H1 (cell line): ENCODE measurements at regions not wholly inside any gene's neighbourhood (a gene's known extent, or its start where the extent isn't known, plus 50 kb on each side); places are given as distances from the start of the nearest gene placed in this dataset.

Experiments
- CTCF ChIA-PET: fragments of 300-600 bp; sonication (Branson Sonifier 250); formaldehyde crosslinking; loops from one replicate; lab custom pipeline; 2021; ENCODE audit not compliant: partially characterized antibody; lab: Charles Lee
- POLR2A ChIA-PET: fragments of 300-600 bp; sonication (Branson Sonifier 250); formaldehyde crosslinking; loops from one replicate; lab custom pipeline; 2021; ENCODE audit warnings: inconsistent platforms; ENCODE audit not compliant: partially characterized antibody; lab: Charles Lee
- DNase-seq, 2 experiments: peaks; one replicate each; pipeline versions ENCODE4 v3.0.0 to v3.0.0-alpha.2; 2010 to 2022; ENCODE audit warnings: low spot score in 2 of 2, low read depth in 1 of 2, mixed read lengths in 1 of 2
- FAIRE-seq: peaks from 2 replicates; lab custom pipeline; 2011; peaks lifted over from hg19 to GRCh38; lab: Jason Lieb, UNC
- H2AFZ ChIP-seq: 2 replicates; pipeline ENCODE4 v1.8.1; 2012; ENCODE audit warnings: low read length, inconsistent platforms
- H2AK5ac ChIP-seq: 2 replicates; pipeline ENCODE4 v1.6.1; 2013; ENCODE audit warnings: low read depth, low read length
- H2BK120ac ChIP-seq: replicated peaks from 2 replicates; pipeline ENCODE3; 2013; ENCODE audit warnings: low read depth, low read length, inconsistent platforms
- H2BK12ac ChIP-seq: 2 replicates; pipeline ENCODE4 v1.6.1; 2013; ENCODE audit warnings: low read depth, low read length
- H2BK15ac ChIP-seq: 2 replicates; pipeline ENCODE4 v1.6.1; 2013; ENCODE audit warnings: low read length
- H2BK20ac ChIP-seq: 2 replicates; pipeline ENCODE4 v1.6.1; 2013; ENCODE audit warnings: low read length
- H2BK5ac ChIP-seq: 2 replicates; pipeline ENCODE4 v1.6.1; 2013; ENCODE audit warnings: low read depth, low read length
- H3K14ac ChIP-seq: 2 replicates; pipeline ENCODE4 v1.6.1; 2013; ENCODE audit warnings: inconsistent platforms; ENCODE audit not compliant: insufficient read length
- H3K18ac ChIP-seq: 2 replicates; pipeline ENCODE4 v1.6.1; 2013; ENCODE audit warnings: low read length; ENCODE audit errors: extremely low read depth
- H3K23ac ChIP-seq: 2 replicates; pipeline ENCODE4 v1.6.1; 2013; ENCODE audit warnings: inconsistent platforms; ENCODE audit not compliant: insufficient read length
- H3K23me2 ChIP-seq: 2 replicates; pipeline ENCODE4 v1.6.1; 2013; ENCODE audit warnings: low read depth, low read length
- H3K27ac ChIP-seq: 2 replicates; pipeline ENCODE4 v1.6.1; 2011; ENCODE audit warnings: low read depth, low read length, inconsistent platforms
- H3K27me3 ChIP-seq, 4 experiments: replicated peaks in 1 of 4; 1 replicate in 1 of 4; 2 replicates in 3 of 4; pipeline versions ENCODE4 v1.6.1 to v1.8.1; 2011 to 2013; ENCODE audit warnings: low read length in 3 of 4, mild to moderate bottlenecking in 3 of 4, inconsistent platforms in 2 of 4, mixed read lengths in 2 of 4, moderate library complexity in 1 of 4; ENCODE audit not compliant: control insufficient read depth in 3 of 4, insufficient read depth in 3 of 4; ENCODE audit errors: extremely low read depth in 1 of 4
- H3K36me3 ChIP-seq, 4 experiments: 2 replicates each; pipeline versions ENCODE4 v1.6.1 to v1.8.1; 2011 to 2013; ENCODE audit warnings: mild to moderate bottlenecking in 4 of 4, low read length in 3 of 4, moderate library complexity in 2 of 4, control low read depth in 1 of 4, inconsistent platforms in 1 of 4; ENCODE audit not compliant: insufficient read depth in 4 of 4, control insufficient read depth in 2 of 4
- H3K4ac ChIP-seq: replicated peaks from 2 replicates; pipeline ENCODE3; 2013; ENCODE audit warnings: low read length, low read depth, mixed read lengths, inconsistent platforms; ENCODE audit not compliant: insufficient read length
- H3K4me1 ChIP-seq, 4 experiments: replicated peaks in 1 of 4; 1 replicate in 1 of 4; 2 replicates in 3 of 4; pipeline versions ENCODE4 v1.6.1 to v1.8.1; 2011 to 2013; ENCODE audit warnings: low read length in 3 of 4, inconsistent platforms in 2 of 4, mixed read lengths in 1 of 4; ENCODE audit not compliant: insufficient read depth in 4 of 4, control insufficient read depth in 3 of 4
- H3K4me2 ChIP-seq, 2 experiments: 2 replicates each; pipeline versions ENCODE4 v1.6.1 to v1.8.1; 2011 to 2013; ENCODE audit warnings: low read depth in 2 of 2, low read length in 2 of 2, control low read depth in 1 of 2, inconsistent platforms in 1 of 2, mild to moderate bottlenecking in 1 of 2; ENCODE audit not compliant: insufficient read depth in 1 of 2
- H3K4me3 ChIP-seq, 4 experiments: fragments of 200-600, 300-600 bp in 1 of 4; sonication (generic), shearing (Covaris generic), sonication (Bioruptor Twin) in 1 of 4; 2 replicates each; pipeline versions ENCODE4 v1.5.1 to v1.8.1; 2011 to 2016; ENCODE audit warnings: low read length in 4 of 4, low read depth in 3 of 4, control low read depth in 2 of 4, inconsistent platforms in 2 of 4, mild to moderate bottlenecking in 2 of 4, mixed read lengths in 1 of 4, moderate library complexity in 1 of 4; ENCODE audit not compliant: insufficient read depth in 2 of 4; ENCODE audit errors: extremely low read depth in 1 of 4
- H3K56ac ChIP-seq: replicated peaks from 2 replicates; pipeline ENCODE3; 2013; ENCODE audit warnings: low read depth, mild to moderate bottlenecking, mixed read lengths, low read length, inconsistent platforms; ENCODE audit not compliant: insufficient read length
- H3K79me1 ChIP-seq: 2 replicates; pipeline ENCODE4 v1.6.1; 2013; ENCODE audit warnings: low read depth, low read length, control low read depth
- H3K79me2 ChIP-seq, 2 experiments: 2 replicates each; pipeline versions ENCODE4 v1.6.1 to v1.8.1; 2012 to 2013; ENCODE audit warnings: low read length in 2 of 2, mild to moderate bottlenecking in 2 of 2, inconsistent platforms in 1 of 2; ENCODE audit not compliant: insufficient read depth in 2 of 2, control insufficient read depth in 1 of 2
- H3K9ac ChIP-seq, 4 experiments: replicated peaks in 1 of 4; 1 replicate in 1 of 4; 2 replicates in 3 of 4; pipeline versions ENCODE4 v1.6.1 to v1.8.1; 2011 to 2013; ENCODE audit warnings: low read depth in 3 of 4, low read length in 3 of 4, control low read depth in 2 of 4, mild to moderate bottlenecking in 2 of 4, moderate library complexity in 2 of 4, inconsistent platforms in 1 of 4; ENCODE audit errors: extremely low read depth in 1 of 4
- H3K9me3 ChIP-seq, 2 experiments: 2 replicates each; pipeline versions ENCODE4 v1.6.1 to v1.8.1; 2012 to 2013; ENCODE audit warnings: mild to moderate bottlenecking in 2 of 2, moderate library complexity in 2 of 2, control low read depth in 1 of 2, inconsistent platforms in 1 of 2, low read depth in 1 of 2, low read length in 1 of 2, mixed read lengths in 1 of 2; ENCODE audit not compliant: insufficient read depth in 2 of 2
- H4K20me1 ChIP-seq, 2 experiments: replicated peaks in 1 of 2; 2 replicates each; pipeline versions ENCODE3 to v1.8.1; 2011 to 2013; ENCODE audit warnings: inconsistent platforms in 2 of 2, low read length in 2 of 2, mild to moderate bottlenecking in 1 of 2; ENCODE audit not compliant: insufficient read depth in 2 of 2, control insufficient read depth in 1 of 2
- H4K5ac ChIP-seq: 2 replicates; pipeline ENCODE4 v1.6.1; 2013; ENCODE audit warnings: low read length, low read depth, mixed read lengths, inconsistent platforms; ENCODE audit not compliant: insufficient read length
- H4K8ac ChIP-seq: 2 replicates; pipeline ENCODE4 v1.8.0; 2013; ENCODE audit warnings: mild to moderate bottlenecking, moderate library complexity, low read length, inconsistent platforms; ENCODE audit not compliant: insufficient read depth; ENCODE audit errors: extremely low read depth
- H4K91ac ChIP-seq: replicated peaks from 2 replicates; pipeline ENCODE3; 2013; ENCODE audit warnings: low read length, mixed read lengths, inconsistent platforms; ENCODE audit not compliant: insufficient read length
- BRCA1 ChIP-seq: IDR thresholded peaks from 2 replicates; pipeline ENCODE4 v1.6.1; 2012; ENCODE audit warnings: low read depth, low read length, improper control_type of control experiment
- CEBPB ChIP-seq: IDR thresholded peaks from 2 replicates; pipeline ENCODE4 v1.6.1; 2012; ENCODE audit warnings: low read depth, low read length
- EGR1 ChIP-seq: IDR thresholded peaks from 2 replicates; pipeline ENCODE4 v1.6.1; 2011; ENCODE audit warnings: low read depth, low read length, borderline replicate concordance
- EP300 ChIP-seq, 2 experiments: IDR thresholded peaks; 1 replicate in 1 of 2; 2 replicates in 1 of 2; pipeline ENCODE4 v1.6.1; 2011 to 2012; ENCODE audit warnings: low read depth in 2 of 2, low read length in 2 of 2, mild to moderate bottlenecking in 2 of 2, borderline replicate concordance in 1 of 2, inconsistent platforms in 1 of 2, moderate library complexity in 1 of 2
- JUN ChIP-seq: IDR thresholded peaks from 2 replicates; pipeline ENCODE4 v1.6.1; 2011; ENCODE audit warnings: low read depth, mild to moderate bottlenecking, improper control_type of control experiment, low read length
- WGBS, 2 experiments: shearing (Covaris generic) in 1 of 2; methylation state at CpG; one replicate each; pipeline versions ENCODE4 v1.1.6 to v1.1.7; 2013 to 2015; ENCODE audit warnings: low lambda C conversion rate in 2 of 2, mixed read lengths in 2 of 2, inconsistent platforms in 1 of 2, low coverage in 1 of 2, missing lambda C conversion rate in 1 of 2; ENCODE audit not compliant: insufficient replicate concordance in 2 of 2, insufficient coverage in 1 of 2, insufficient read length in 1 of 2; ENCODE audit errors: extremely low coverage in 1 of 2, missing lambda C conversion rate in 1 of 2; 5-methylcytosine and 5-hydroxymethylcytosine counted together

GRCh38 chr12:97713270-97713669 lies 250.7 kb downstream of the RMST start:
- ChIA-PET POLR2A (no interaction called here), CTCF (interaction anchor here (0.6 to 5.7 kb wide), 5 partner anchors 19 to 451 kb away, joined by 3 to 62 read pairs (median 4); no protein-coding TSS in a partner anchor)
- H3K79me1 ChIP-seq: no peaks in the 10 kb centered on the region
- H3K36me3 ChIP-seq: no peaks in the 10 kb centered on the region
- DNase-seq (no peak), FAIRE-seq (no peak)
- no peak overlapping the region for H2BK5ac ChIP-seq
- H4K5ac ChIP-seq: no peak overlapping the region
- H3K27ac ChIP-seq: no peak overlapping the region
- no peak overlapping the region for H2AFZ ChIP-seq
- H2BK15ac ChIP-seq: no peak overlapping the region
- 63% methylated on average over 1 of the region's 1 CpG; no CpG with 5 or more reads in 1 of the 2 experiments for WGBS, 2 experiments
- no peak overlapping the region for H3K56ac ChIP-seq
- no peaks in the 10 kb centered on the region for H3K9me3 ChIP-seq
- no peaks in the 10 kb centered on the region for H3K79me2 ChIP-seq
- TF ChIP-seq CEBPB (no peak), JUN (no peak), EGR1 (no peak), EP300 (IDR thresholded peaks at IDR 0.05; ENCODE audit: borderline replicate concordance in 1 of 2, low read depth in 2 of 2, low read length in 2 of 2) (no peak), BRCA1 (no peak)
- no peaks in the 10 kb centered on the region for H4K20me1 ChIP-seq
- H3K9ac ChIP-seq: no peak overlapping the region
- H4K8ac ChIP-seq: no peak overlapping the region
- H3K18ac ChIP-seq: no peak overlapping the region
- no peak overlapping the region for H4K91ac ChIP-seq
- H3K14ac ChIP-seq: no peak overlapping the region
- H2BK12ac ChIP-seq: no peak overlapping the region
- H3K4me2 ChIP-seq: no peak overlapping the region
- H3K4ac ChIP-seq: no peak overlapping the region
- no peak overlapping the region for H2BK120ac ChIP-seq
- no peaks in the 10 kb centered on the region for H3K27me3 ChIP-seq
- H3K4me3 ChIP-seq: no peak overlapping the region
- H3K23ac ChIP-seq: no peak overlapping the region
- no peak overlapping the region for H2BK20ac ChIP-seq
- H3K23me2 ChIP-seq: no peaks in the 10 kb centered on the region
- H3K4me1 ChIP-seq: peaks cover 2 to 7% (median 3%) of the 10 kb centered on the region in 4 experiments; a peak in 6 of 7 replicates
- H2AK5ac ChIP-seq: no peak overlapping the region
